ENCODE measurements at regions not wholly inside any gene's neighbourhood (a gene's known extent, or its start where the extent isn't known, plus 50 kb on each side); places are given as distances from the start of the nearest gene placed in this dataset.

- DNase-seq (ENCODE audit: low read depth in 1 of 2, low spot score in 1 of 2), result no peak
These were observed 133.2 kb upstream of the ARHGAP5 start for GRCh38 chr14:31943861-31944255.

DNA sequence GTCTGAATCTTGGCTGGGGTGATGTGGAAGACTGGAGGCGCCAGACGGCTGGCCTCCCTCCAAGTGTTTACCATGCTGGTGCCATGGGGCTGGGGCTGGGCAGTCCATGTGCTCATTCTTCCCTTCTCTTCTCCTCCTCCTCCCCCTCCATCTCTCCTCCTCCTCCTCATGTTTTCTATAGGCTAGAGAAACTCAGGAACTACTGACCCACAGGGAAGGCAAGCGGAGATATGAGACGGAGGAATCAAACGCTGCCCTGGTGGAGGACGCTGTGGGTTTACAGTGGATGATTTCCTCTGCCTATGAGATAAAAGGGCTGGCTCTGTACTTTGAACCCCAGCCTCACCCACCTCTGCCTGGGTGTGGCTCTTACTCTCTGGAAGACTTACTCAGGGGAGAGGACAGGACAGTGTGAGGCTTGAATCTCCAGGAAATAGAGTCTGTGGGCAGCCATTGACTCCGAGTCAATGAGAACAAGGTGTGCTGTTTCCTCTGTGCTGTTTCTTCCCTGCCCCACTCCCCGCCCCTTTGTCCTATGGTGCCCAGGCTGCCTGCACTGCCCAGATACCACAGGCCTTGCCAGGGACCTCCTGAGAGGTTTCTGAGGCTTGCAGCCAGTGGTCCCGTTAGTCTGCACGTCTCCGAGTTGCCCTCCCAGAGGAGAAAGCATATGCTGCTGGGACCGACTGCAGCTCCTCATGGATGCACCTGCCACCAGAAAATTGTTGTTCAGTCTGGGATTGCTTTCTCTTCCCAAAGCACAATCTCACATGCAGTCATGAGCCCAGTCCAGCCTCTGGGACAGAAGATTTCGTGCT is 132.6 kb upstream of the ARHGAP5 start:
- DNase-seq (ENCODE audit: low read depth in 1 of 2, low spot score in 1 of 2), result no peak

- no peak for DNase-seq (ENCODE audit: low read depth in 1 of 2, low spot score in 1 of 2)
These were observed 132.0 kb upstream of the ARHGAP5 start for GRCh38 chr14:31945074-31945613.

- DNase-seq (ENCODE audit: low read depth in 1 of 2, low spot score in 1 of 2), result no peak
These were observed 131.4 kb upstream of the ARHGAP5 start for GRCh38 chr14:31945701-31946100.

GRCh38 chr14:31947076-31947475 is 130.0 kb upstream of the ARHGAP5 start:
- DNase-seq (ENCODE audit: low read depth in 1 of 2, low spot score in 1 of 2), result no peak

- DNase-seq (ENCODE audit: low read depth in 1 of 2, low spot score in 1 of 2), result no peak
These were observed 129.2 kb upstream of the ARHGAP5 start for GRCh38 chr14:31947680-31948595.

DNA sequence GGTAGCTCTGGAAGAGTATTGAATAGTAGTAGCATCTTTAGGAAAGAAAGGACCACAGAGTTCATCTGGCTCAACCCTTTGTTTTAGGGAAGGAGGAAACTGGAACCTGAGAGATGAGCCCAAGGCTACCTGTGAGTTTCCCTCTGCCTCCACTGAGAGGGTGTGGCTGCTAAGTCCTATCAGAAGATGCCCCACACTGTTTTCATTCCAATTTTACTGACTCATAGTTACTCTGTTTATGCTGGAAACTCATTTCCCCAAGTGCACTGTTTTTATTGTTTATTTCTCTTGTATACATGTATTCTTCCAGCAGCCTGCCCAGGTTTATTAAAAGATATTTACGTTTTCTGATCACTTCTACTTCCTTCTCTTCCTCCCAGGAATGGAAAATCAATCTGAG is 127.4 kb upstream of the ARHGAP5 start:
- no peak for DNase-seq (ENCODE audit: low read depth in 1 of 2, low spot score in 1 of 2)

DNA sequence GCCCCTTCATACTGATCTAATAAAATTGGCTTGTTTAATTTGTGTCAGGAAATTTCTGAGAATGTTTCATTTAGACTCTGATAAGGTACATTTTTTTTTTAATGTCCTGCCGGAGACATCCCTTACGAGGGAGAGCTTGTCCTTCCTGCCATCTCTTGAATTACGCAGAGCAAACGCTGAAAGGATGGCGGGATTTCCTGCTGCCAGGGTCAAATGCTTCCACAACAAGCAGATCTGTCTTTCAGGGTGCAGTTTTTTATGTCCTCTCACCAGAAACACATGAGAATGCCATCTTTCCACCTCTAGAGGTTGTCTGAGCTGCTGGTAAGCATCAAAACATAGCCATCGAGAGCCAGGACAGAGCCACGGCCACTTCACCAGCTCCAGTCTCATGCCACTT is 126.8 kb upstream of the ARHGAP5 start:
- DNase-seq (ENCODE audit: low read depth in 1 of 2, low spot score in 1 of 2), result no peak

DNA sequence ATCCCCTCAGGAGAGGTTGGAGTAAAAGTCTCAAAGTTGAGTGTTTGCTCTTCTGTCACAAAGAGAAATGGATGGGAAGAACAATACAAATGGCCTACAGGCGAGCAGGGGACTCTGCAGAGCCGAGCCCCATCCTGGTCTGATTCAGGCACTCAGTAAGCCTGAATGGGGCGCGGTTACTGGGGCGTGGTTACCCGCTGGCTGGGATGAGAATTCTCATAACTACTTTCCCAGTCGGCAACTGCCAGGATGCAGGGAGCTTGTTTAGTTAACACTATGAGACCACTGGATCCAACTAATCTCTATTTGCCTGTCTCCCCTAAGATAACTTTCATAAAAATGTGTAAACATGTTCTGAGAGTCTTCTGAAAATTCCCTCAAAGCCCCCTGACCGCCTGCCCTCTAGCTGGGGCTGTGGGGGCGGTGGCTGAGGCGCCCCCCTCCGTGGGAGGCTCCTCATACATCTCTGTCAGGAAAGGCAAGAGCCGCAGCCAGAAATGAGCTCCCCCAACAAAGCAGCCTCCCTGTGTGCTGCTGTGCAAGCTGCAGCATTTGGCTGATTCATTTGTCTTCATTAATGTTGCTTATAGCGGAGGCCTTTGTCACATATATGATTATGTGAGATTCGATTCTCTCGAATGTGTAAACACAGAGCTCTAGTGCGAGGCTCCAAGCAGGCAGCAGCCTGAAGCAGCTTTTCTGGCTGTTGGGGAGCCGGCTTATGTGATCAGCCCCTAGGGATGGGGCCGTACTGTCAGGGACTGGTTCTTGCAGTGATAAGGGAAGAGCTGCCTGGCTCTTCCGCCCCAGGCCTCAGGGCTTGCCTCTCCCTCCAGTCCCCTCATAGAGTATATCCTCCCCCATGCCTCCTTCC is 126.1 kb upstream of the ARHGAP5 start:
- no peak for DNase-seq (ENCODE audit: low read depth in 1 of 2, low spot score in 1 of 2)

- no peak for DNase-seq (ENCODE audit: low read depth in 1 of 2, low spot score in 1 of 2)
These were observed 125.5 kb upstream of the ARHGAP5 start for GRCh38 chr14:31951638-31951964.

DNA sequence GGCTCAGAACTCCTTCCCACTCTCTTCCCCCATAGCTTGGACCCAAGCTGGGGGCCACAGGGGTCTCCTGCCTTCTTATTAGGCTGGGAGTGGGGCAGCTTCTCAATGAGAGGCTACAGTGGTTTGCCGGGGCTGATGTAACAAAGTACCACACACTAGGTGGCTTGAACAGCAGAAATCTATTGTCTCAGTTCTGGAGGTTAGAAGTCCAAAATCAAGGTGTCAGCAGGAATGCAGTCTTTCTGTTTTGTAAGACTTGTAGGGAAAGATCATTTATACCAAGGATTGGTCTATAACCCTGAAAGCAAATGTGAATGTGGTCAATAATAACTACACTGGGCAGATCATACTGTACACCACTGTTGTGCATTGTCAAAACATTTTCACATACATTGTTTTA is 124.5 kb upstream of the ARHGAP5 start:
- no peak for DNase-seq (ENCODE audit: low read depth in 1 of 2, low spot score in 1 of 2)

GRCh38 chr14:31953210-31953609 is 123.9 kb upstream of the ARHGAP5 start:
- DNase-seq (ENCODE audit: low read depth in 1 of 2, low spot score in 1 of 2), result no peak

DNA sequence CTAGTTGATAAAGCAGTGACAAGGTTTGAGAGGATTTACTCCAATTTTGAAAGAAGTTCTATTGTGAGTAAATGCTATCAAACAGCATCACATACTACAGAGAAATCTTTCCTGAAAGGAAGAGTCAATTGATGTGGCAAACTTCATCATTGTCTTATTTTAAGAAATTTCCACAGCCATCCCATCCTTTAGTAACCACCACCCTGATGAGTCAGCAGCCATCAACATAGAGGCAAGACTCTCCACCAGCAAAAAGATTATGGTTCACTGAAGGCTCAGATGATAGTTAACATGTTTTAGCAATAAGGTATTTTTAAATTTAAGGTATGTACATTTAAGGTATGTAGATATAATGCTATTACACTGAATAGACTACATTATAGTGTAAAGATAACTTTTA is 122.1 kb upstream of the ARHGAP5 start:
- no peak for DNase-seq (ENCODE audit: low read depth in 1 of 2, low spot score in 1 of 2)

- DNase-seq (ENCODE audit: low read depth in 1 of 2, low spot score in 1 of 2), result no peak
These were observed 121.0 kb upstream of the ARHGAP5 start for GRCh38 chr14:31955936-31956579.

- no peak for DNase-seq (ENCODE audit: low read depth in 1 of 2, low spot score in 1 of 2)
These were observed 119.5 kb upstream of the ARHGAP5 start for GRCh38 chr14:31957565-31957964.

- DNase-seq (ENCODE audit: low read depth in 1 of 2, low spot score in 1 of 2), result no peak
These were observed 117.1 kb upstream of the ARHGAP5 start for GRCh38 chr14:31960039-31960438.

DNA sequence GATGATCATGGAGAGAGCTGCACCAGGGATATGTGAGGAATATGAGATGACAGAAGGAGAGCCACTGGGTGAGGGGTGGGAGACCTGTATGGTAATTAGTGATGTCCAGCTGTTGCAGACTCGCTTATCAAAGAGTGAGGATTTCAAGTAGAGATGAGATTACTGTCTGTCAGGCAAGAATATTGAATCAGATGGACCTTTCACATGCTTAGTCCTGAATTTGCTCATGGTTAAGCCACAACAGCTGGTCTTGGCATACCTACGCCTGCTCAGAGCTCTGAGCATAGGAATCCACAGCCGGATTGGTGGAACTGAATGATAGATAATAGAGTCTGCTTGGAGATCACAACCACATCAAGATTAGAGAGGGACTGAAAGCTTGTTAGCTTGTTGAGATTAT is 115.2 kb upstream of the ARHGAP5 start:
- no peak for DNase-seq (ENCODE audit: low read depth in 1 of 2, low spot score in 1 of 2)

GRCh38 chr14:31962920-31963319 is 114.2 kb upstream of the ARHGAP5 start:
- no peak for DNase-seq (ENCODE audit: low read depth in 1 of 2, low spot score in 1 of 2)

- DNase-seq (ENCODE audit: low read depth in 1 of 2, low spot score in 1 of 2), result no peak
These were observed 113.5 kb upstream of the ARHGAP5 start for GRCh38 chr14:31963587-31963986.

DNA sequence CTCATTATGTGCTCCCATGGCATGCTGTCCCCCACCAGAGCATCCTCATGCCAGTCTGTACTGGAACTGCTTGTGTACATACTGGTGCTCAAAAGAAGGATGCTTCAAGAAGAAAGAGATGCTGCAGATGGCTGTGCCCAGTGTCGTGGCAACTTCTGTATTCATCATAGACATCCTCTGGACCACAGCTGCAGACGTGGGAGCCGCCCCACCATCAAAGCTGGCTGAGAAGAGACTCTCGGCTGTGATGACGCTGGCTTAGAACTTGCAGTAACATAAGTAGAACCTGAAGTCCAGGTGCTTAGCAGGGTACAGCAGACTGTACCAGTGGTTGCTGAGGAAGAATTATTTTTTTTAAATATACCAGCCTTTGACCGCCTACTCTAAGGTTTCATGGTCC is 112.6 kb upstream of the ARHGAP5 start:
- no peak for DNase-seq (ENCODE audit: low read depth in 1 of 2, low spot score in 1 of 2)

All from activated T-helper 1 cell treated with anti-CD3 and anti-CD28 coated beads, Interleukin-2, amount 50 U/mL, for 16 hours (primary cell).